GM23338 (cell line): ENCODE measurements at regions not wholly inside any gene's neighbourhood (a gene's known extent, or its start where the extent isn't known, plus 50 kb on each side); places are given as distances from the start of the nearest gene placed in this dataset.
"Not testable (repeated sequence)": the region's sequence is repeated elsewhere in the genome, so short reads cannot be mapped to it uniquely, and the experiment has no call there.

Experiments used
- ATAC-seq: fragments of 200-7000 bp; cut with Tn5 transposase; 3 replicates; pipeline ENCODE4 v1.9.1; 2020
- DNase-seq: peaks from one replicate; pipeline ENCODE4 v3.0.0-alpha.2; 2015; ENCODE audit warnings: low spot score
- H2AFZ ChIP-seq: fragments of 200-600 bp; sonication (generic); 2 replicates; pipeline ENCODE4 v1.8.0; 2016; ENCODE audit warnings: antibody characterized with exemption, mild to moderate bottlenecking, moderate library complexity
- H3F3A ChIP-seq: fragments of 200-600 bp; sonication (generic); replicated peaks from 2 replicates; pipeline ENCODE4 v1.8.0; 2017; ENCODE audit warnings: antibody characterized with exemption, mixed run types, low read depth
- H3K27ac ChIP-seq: fragments of 200-600 bp; sonication (generic); 2 replicates; pipeline ENCODE4 v1.6.1; 2016; ENCODE audit warnings: low read depth
- H3K27me3 ChIP-seq: fragments of 200-600 bp; sonication (generic); 2 replicates; pipeline ENCODE4 v1.8.0; 2016; ENCODE audit warnings: mild to moderate bottlenecking, mixed run types, moderate library complexity; ENCODE audit not compliant: insufficient read depth
- H3K36me3 ChIP-seq: fragments of 200-600 bp; sonication (generic); 2 replicates; pipeline ENCODE4 v1.8.0; 2016; ENCODE audit warnings: mild to moderate bottlenecking; ENCODE audit not compliant: insufficient read depth
- H3K4me1 ChIP-seq: fragments of 200-600 bp; sonication (generic); 2 replicates; pipeline ENCODE4 v1.8.0; 2016; ENCODE audit warnings: mild to moderate bottlenecking, moderate library complexity; ENCODE audit not compliant: insufficient read depth
- H3K4me2 ChIP-seq: fragments of 200-600 bp; sonication (generic); 2 replicates; pipeline ENCODE4 v1.7.1; 2017; ENCODE audit warnings: mixed run types
- H3K4me3 ChIP-seq: fragments of 200-600 bp; sonication (generic); 2 replicates; pipeline ENCODE4 v1.6.1; 2016; ENCODE audit warnings: mixed run types
- H3K79me2 ChIP-seq: fragments of 200-600 bp; sonication (generic); replicated peaks from 2 replicates; pipeline ENCODE4 v1.8.0; 2017; ENCODE audit warnings: mild to moderate bottlenecking; ENCODE audit not compliant: insufficient read depth
- H3K9me2 ChIP-seq: fragments of 200-600 bp; sonication (generic); 2 replicates; pipeline ENCODE4 v1.8.0; 2017; ENCODE audit not compliant: insufficient read depth
- H4K20me1 ChIP-seq: fragments of 200-600 bp; sonication (generic); replicated peaks from 2 replicates; pipeline ENCODE4 v1.8.0; 2017; ENCODE audit warnings: mild to moderate bottlenecking; ENCODE audit not compliant: insufficient read depth
- H3K27ac Mint-ChIP-seq: 2 replicates; pipeline ENCODE4 v1.8.0; 2020; ENCODE audit warnings: inconsistent platforms, mild to moderate bottlenecking, moderate library complexity, mixed read lengths
- H3K27me3 Mint-ChIP-seq: 3 replicates; pipeline ENCODE4 v1.8.0; 2022; ENCODE audit warnings: low read depth, mild to moderate bottlenecking, moderate library complexity, mixed read lengths, inconsistent platforms; ENCODE audit not compliant: insufficient read depth, poor library complexity
- H3K36me3 Mint-ChIP-seq: 3 replicates; pipeline ENCODE4 v1.8.0; 2021; ENCODE audit warnings: low read depth, mild to moderate bottlenecking, inconsistent platforms, moderate library complexity, mixed read lengths
- H3K4me1 Mint-ChIP-seq: 3 replicates; pipeline ENCODE4 v1.8.0; 2020; ENCODE audit warnings: mild to moderate bottlenecking, inconsistent platforms, mixed read lengths
- H3K4me3 Mint-ChIP-seq: 3 replicates; pipeline ENCODE4 v1.8.0; 2021; ENCODE audit warnings: moderate library complexity, mild to moderate bottlenecking, inconsistent platforms, mixed read lengths
- H3K9me3 Mint-ChIP-seq: 3 replicates; pipeline ENCODE4 v1.8.0; 2020; ENCODE audit warnings: moderate library complexity, mild to moderate bottlenecking, inconsistent platforms, mixed read lengths
- NANOG ChIP-seq: IDR thresholded peaks from 2 replicates; pipeline ENCODE4 v1.6.1; 2016; ENCODE audit warnings: antibody characterized with exemption, borderline replicate concordance

DNA sequence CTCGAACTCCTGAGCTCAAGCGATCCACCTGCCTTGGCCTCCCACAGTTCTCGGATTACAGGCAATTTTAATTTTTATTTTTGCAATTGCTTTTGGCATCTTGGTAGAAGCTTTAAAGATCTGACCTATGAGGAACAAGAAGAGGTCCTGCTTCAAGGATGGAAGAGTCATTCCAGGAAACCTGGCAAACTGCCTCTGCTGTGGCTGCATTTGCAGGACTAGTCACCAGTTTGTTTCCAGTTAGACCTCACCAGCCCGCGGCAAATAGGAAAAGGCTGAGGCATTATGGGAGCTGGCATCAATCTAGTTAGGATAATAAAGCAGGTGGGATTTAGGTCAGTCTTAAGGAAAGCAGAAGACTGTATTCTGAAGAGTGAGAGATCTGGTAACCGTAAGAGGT is 51.9 kb upstream of the LAS1L start:
- Histone ChIP-seq H3K4me3 (no peak overlapping the region), H3K27me3 (no peaks in the 10 kb centered on the region), H2AFZ (no peak overlapping the region), H3K4me2 (no peak overlapping the region), H3K9me2 (no peaks in the 10 kb centered on the region), H3K4me1 (peaks cover 7% of the 10 kb centered on the region), H3F3A (no peaks in the 10 kb centered on the region), H3K36me3 (no peaks in the 10 kb centered on the region), H4K20me1 (no peaks in the 10 kb centered on the region), H3K27ac (no peak overlapping the region), H3K79me2 (no peaks in the 10 kb centered on the region)
- no peak overlapping the region for H3K4me3 Mint-ChIP-seq
- H3K36me3 Mint-ChIP-seq = no peaks in the 10 kb centered on the region
- no peak overlapping the region for H3K27ac Mint-ChIP-seq
- DNase-seq (no peak), ATAC-seq (no peak)
- peaks cover 6% of the 10 kb centered on the region for H3K27me3 Mint-ChIP-seq
- TF ChIP-seq NANOG = no peak
- no peaks in the 10 kb centered on the region for H3K9me3 Mint-ChIP-seq
- H3K4me1 Mint-ChIP-seq = peaks cover 22% of the 10 kb centered on the region

- not testable (repeated sequence) for H3K4me3 ChIP-seq, H3K36me3 Mint-ChIP-seq, H3K9me3 Mint-ChIP-seq, H3K4me3 Mint-ChIP-seq, H3K27ac ChIP-seq, H3K79me2 ChIP-seq, H2AFZ ChIP-seq, H4K20me1 ChIP-seq, DNase-seq, H3F3A ChIP-seq, H3K4me1 ChIP-seq, H3K9me2 ChIP-seq, H3K27me3 Mint-ChIP-seq, ATAC-seq, H3K27me3 ChIP-seq, H3K27ac Mint-ChIP-seq, H3K36me3 ChIP-seq, H3K4me2 ChIP-seq
- H3K4me1 Mint-ChIP-seq = peaks cover 22% of the 10 kb centered on the region
These were observed 50.6 kb upstream of the LAS1L start for GRCh38 chrX:65585226-65585625.
